NOMO-1 (cell line): ENCODE measurements at regions not wholly inside any gene's neighbourhood (a gene's known extent, or its start where the extent isn't known, plus 50 kb on each side); places are given as distances from the start of the nearest gene placed in this dataset.

ENCODE experiments used
- DNase-seq, 2 experiments: peaks; one replicate each; lab custom pipeline; 2025; ENCODE audit not compliant: unreplicated experiment in 2 of 2; lab: John Stamatoyannopoulos, UW

DNA sequence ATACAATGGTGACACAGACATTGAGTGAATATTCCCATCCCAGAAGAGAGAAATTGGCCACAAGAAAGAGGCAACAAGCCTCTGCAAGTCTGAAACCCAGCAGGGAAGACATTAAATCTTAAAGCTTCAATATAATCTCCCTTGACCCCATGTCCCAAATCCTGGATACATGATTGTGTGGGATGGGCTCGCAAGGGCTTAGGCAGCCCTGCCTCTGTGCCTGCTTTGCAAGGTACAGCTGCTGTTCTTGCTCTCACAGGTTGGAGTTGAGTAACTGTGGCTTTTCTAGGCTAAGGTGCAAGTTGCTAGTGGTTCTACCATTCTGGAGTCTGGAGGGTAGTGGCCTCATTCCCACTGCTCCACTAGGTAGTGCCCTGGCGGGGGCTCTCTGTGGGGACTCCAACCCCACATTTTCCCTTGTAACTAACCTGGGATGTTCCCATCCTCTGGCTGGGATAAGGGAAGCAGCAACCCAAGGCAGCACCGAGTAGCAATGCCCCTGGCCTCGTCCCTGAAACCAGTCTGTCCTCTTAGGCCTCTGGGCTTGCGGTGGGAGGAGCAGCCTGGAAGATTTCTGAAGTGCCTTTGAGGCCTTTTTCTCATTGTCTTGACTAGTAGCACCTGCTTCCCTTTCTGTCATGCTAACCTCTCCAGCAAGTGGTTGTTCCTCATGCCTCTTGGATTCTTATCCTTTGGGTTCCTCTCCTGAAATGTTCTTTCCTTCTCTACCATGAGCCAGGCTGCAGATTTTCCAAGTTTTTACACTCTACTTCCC lies 90.0 kb downstream of the FAM174B start:
- DNase-seq = no peak

DNA sequence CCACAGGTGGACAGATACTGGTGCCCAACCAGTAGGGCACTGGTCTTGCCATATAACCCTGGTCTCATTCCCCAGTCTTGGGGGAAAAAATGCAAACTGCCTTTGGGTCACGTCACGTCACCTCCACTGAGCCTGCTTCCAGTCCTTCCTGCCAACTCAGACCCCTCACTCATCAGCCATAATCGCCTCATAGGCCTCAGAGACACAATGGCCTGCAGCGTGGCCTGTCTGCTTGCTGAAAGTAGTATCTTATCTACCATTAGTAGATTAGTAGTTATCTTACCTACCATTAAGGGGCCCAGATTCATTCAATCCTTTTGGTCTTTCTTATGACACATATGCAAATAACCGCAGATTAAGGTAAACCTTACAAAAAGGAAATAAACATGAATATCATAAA lies 93.8 kb downstream of the FAM174B start:
- DNase-seq = no peak

DNA sequence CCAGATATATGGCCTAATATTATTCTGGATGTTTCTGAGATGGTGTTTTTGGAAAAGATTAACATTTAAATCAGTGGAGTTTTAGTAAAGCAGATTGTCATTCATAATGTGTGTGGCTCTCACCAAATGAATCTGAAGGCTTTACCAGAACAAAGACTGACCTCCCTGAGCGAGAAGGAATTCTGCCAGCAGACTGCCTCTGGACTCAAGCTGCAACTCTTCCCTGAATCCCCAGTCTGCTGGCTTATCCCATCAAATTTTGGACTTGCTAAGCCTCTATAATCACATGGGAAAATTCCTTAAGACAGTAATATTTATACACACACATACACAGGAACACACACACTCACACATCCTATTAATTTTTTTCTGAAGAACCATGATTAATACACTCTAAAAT lies 102.3 kb downstream of the FAM174B start:
- DNase-seq = no peak

DNA sequence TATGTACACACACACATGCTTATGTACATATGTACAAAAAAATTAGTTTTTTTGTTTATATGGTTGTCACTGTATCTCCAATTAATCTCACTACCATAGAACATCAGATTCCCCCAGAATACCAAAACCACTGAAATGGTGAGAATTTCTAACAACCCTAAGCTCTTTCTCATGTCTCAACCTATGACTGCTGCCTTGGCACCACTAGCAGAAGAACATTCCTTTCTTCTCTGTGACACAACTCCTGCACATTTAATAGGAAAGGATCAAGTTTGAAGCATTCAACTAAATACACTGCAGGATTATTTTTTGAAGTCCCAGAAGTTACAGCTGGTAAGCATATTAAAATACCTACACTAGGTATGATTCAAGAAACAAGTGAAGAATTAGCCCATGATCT lies 109.6 kb downstream of the FAM174B start:
- no peak for DNase-seq

DNA sequence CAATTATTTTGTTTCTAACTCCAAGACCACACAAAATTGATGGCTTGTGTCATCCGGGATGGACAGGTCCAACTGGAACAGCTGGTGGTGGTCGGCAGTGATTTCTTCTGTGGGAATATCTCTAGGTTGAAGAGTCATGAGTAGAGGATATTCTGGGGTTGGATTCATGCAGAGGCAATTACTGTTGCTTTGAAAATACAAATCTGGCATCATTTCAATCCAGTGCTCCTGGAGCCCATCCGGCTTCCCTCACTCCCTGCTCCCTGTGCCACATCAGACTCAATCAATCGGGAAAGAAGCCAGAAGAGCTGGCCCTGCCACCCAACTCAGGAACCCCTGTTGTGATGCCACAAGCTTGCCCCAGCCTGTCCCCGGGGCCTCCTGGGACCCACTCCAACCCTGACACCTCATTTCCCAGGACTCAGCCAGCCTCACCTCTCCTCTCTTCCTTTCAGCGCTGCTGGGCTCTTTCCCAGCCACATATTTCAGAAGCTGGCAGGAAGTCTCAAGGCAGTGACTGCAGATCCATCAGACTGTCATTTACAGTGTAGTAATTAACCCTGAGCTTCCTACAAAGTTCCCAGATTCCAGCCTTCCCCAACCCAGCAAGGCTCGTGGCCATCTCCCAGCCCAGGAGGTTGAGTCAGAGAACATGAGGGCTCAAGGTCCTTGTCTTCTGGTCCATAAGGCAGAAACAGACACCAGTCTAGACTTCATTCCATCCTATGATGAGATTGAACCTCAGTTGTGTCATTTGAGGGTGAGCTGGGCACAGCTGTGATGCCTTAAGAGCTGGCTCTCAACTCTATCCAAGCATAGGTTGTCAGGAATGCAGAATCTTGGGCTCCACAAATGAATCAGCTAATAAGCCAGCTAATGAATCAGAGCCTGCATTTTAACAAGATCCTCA lies 114.0 kb downstream of the FAM174B start:
- no peak for DNase-seq

DNA sequence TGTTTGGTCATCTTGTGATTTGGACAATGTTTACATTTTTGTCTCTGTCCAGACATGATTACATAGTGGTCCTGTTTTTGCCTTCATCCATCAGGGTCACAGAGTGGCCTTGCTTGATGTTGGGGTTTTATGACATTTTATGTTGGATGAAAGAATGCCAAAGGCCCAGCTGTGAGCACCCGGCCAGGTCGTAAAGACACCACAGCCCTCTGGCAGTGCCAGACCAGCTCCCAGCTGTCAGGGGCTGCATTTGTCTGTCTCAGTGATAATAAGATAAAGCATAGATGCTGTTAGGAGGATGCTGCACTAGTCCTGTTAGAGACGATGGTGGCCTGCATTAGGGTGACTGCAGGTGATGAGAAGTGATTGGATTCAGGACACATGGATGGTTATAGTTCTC lies 117.5 kb downstream of the FAM174B start:
- no peak for DNase-seq

DNA sequence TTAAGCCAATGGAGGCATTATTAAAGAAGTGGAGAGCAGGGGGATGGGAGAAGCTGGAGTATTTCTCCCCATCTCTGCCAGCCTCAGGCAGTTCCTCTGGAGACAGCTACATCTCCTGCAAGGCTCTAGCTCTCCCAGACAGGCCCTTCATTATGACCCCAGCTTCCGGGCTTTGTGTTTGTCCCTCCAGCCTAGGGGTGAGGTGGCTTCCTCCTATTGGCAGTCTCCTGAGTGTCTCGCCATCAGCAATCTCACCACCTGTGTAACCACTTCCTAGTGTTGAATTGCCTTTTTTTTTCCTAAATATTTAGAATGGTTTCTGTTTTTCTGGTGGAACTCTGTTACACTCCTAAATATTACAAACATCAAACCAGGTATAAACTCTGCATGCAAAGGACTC lies 122.3 kb downstream of the FAM174B start:
- no peak for DNase-seq

DNA sequence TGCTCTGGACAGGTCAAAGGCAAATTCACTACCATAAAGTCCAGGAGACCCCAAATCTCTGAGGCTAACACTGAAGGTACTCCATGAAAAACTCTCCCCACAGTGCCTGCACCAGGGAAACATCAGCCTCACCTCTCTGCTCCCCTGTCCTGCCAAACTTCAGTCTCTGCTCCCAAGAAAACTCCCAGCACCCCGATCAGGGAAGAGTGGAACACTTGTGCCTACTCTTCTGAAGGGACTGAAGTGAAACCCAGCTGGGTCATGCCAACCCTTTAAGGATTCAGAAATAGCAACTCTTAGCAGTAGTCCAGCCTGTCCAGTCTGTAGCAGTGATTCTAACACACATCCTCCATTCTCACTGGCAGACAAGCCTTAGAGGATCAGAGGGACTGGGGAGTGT lies 124.2 kb downstream of the FAM174B start:
- no peak for DNase-seq

DNA sequence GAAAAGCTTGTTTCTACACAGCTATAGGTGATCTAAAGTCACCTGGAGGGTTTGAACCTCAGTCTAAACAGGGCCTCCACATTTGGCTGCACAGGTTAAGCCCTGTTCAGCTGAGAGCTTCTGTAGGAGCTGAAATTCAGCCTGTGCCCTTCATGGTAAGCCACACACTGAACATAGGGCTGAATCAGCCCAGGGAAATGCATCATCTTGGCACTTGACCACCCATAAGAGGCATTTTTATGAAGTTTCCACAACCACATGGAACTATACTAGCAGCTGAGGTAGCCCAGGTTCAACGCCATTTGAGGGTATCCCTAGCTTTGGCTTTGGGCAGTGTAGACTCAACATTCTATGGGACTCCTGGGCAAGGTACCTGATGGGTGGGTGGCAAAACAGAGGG lies 126.8 kb downstream of the FAM174B start:
- DNase-seq = no peak

DNA sequence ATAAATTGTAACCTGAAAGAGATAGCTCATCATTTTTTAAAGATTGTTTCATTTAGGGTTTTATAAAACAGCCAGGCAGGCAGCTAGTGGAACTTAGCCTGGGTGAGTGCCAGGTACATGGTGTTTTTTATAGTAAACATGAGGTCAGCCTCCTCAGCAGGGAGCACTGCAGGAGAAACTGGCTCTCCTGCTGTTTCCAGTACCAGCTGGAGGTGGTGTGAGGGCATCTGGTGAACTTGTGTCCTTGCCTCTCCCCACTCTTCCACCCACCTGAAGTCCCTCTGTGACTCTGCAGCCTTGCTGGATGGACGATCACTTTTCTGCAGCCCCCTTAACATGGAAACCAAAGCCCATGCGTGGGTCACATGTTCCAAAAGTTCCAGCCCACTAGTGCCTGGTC lies 128.4 kb downstream of the FAM174B start:
- DNase-seq = no peak

DNA sequence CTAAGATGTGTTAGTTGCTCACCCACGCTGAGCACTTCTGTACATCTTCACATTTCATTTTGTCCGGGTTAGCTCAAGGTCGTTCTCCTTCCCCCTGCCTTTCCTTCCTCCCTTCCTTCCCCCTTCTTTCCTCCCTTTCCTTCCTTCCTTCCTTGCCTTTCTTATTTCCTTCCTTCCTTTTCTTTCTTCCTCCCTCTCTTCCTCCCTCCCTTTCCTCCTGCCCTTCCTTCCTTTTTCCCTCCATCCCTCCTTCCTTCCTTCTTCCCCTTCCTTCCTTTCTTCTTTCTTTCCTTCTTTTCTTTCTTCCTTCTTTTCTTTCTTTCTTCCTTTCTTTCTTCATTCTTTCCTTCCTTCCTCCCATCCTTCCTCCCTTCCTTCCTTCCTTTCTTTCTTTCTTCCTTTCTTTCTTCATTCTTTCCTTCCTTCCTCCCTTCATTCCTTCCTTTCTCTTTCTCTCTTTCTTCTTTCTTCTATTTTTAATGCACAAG lies 129.8 kb downstream of the FAM174B start:
- no peak for DNase-seq

DNA sequence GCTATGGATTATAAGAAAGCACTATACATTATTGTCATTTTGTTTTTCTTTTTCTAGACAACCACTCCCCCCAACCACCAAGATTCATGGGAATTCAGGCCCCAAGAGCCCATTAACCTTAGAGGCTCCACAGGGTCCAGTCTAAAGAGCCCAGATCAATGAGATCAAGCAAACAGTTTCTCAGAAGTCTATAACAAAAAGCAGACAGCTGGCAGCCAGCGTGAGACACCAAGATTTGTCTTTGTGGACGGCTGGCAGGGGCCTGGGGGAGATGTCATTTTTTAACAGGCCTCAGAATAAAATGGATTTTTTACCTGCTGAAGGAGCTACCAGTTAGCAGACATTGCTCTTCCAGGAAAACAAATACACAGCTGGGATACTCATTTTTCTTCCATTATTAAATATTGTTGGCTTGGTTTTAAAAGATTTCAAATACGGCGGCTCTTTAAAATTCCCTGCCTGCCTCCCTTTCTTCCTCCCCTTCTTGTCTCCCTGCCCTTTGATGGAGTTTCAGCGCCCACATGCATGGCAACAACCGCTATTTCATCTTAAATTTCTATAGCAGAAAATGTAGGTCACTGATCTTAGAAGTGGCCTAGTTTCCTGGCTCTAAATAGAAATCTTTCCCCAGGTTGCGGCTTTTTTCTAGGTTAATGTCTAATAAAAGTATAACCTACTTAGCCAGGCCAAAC lies 130.6 kb downstream of the FAM174B start:
- DNase-seq = no peak

DNA sequence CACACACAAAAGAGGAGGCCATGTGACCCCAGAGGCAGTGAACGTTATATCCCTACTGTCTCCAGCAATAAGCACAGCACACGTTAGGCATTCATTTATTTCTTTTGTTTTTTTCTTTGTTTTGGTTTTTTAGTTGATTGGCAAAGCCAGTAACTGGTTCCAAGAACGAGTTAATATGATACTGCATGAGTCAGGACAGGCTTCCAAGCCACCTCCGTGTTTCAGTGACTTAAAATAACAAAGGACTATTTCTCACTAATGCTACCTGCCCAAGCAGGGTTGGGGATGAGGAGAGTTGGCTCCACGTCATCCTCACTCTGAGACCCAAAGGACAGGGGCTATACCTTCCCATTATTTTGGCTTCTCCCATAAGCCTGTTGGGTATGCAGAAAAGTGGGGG lies 130.5 kb downstream of the ST8SIA2 start:
- DNase-seq = no peak

DNA sequence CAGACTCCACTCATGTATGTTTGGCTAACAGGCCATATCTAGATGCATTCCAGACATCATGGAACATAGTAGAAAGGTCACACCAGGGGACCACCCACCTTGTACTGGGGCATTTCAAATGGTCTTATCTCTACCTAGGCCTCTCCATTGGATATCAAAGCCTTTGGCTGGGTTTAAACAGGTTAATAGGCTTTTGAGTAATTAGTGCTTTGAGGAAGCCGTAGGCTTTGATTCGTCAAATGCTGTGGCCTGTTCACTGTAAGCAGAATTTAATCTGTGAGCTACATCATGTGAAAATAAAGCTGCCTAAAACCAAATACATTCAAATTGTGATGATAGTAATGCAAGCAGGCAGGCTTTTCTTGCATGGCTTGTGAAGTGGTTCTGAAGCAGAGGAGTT lies 129.5 kb downstream of the ST8SIA2 start:
- no peak for DNase-seq

DNA sequence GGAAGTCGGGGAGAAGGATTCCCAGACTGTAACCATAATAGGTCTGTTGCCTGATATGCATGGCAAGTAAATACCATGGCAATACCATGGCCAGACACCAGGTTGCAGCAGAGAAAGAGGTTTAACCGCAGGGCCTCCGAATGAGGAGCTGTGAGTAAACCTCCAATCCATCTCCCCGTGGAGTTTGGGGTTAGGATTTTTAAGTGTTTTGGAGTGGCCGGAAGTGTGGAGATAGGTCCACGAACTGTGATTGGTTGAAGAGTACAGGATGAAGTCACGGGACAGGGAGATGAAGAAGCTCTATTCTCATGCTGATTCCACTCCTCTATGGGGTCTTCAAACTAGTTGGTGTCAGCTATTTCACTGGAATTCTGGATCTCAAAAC lies 127.9 kb downstream of the ST8SIA2 start:
- DNase-seq = peak; percentile 3 to 21

DNA sequence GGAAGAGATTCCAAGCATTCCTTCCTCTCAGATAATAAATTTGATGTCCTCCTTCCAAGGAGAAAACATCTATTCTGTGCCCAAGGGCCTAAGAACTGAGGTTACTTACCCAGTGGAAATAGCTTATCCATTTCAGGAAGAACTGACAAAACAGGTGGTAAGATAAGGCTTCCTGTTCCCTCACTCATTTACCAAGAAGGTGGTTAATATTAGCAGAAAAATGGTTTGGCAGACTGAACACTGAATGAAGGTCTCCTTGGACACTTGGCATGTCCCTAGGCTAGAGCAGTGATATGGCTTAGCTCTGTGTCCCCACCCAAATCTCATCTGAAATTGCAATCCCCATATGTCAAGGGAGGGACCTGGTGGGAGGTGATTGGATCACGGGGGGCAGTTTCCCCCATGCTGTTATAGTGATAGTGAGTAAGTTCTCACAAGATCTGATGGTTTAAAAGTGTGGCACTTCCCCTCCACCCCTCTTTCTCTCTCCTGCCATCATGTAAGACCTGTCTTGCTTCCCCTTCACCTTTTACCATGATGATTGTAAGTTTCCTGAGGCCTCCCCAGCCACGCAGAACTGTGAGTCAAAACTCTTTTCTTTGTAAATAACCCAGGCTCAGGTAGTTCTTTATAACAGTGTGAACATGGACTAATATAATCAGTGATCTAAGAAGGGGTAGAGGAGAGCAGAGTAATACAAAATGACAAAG lies 127.4 kb downstream of the ST8SIA2 start:
- no peak for DNase-seq

DNA sequence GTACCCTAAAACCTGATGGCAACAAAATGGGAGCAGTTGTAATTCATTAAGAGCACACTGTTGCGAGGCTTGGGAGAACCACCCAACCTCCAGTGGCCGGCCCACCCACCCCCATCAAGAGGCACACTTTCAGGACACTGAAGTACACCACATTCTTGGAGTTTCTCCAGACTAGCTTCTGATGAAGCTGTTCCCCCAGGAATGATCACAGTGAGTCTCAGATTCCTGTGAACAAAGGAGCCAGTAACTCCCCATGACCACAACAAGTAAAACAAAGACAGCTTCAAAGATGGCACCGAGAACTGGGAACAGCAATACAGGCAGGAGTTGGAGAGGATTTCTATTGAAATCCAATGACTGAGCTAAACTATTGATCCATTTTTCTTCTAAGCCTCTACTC lies 126.0 kb downstream of the ST8SIA2 start:
- no peak for DNase-seq
